ENCODE measurements at regions not wholly inside any gene's neighbourhood (a gene's known extent, or its start where the extent isn't known, plus 50 kb on each side); places are given as distances from the start of the nearest gene placed in this dataset.

DNA sequence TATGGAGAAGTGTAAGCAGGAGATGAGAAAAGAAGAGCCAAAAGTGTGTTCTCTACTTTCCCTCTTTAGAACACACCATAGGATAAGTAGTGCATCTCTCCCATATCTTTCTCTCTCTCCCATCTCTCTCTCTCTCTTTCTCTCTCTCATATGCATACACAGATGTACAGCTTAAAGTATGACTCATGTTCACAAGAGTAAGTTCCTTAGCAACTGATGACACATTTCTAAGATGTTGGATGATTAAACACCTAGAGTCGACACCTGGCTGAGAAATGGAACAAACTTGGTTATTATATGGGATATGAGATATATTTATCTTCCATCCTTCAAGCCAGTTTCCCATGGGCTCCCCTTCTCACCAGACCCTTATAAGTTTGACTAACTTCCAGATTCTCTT is 113.5 kb downstream of the TMEM132E start:
- no peak for DNase-seq

Measured in NCI-H2029 treated with DMSO at 0.1 percent for 48 hours (cell line).